K562 (cell line): ENCODE measurements at regions not wholly inside any gene's neighbourhood (a gene's known extent, or its start where the extent isn't known, plus 50 kb on each side); places are given as distances from the start of the nearest gene placed in this dataset.

Experiments used
- ASH1L ChIP-seq: fragments of 450-650 bp; IDR thresholded peaks from 2 replicates; pipeline ENCODE4 v1.6.1; 2018; ENCODE audit warnings: borderline replicate concordance, mild to moderate bottlenecking, low read depth; ENCODE audit not compliant: partially characterized antibody
- CBFB ChIP-seq: sonication (generic); formaldehyde crosslinking; IDR thresholded peaks from 2 replicates; pipeline ENCODE4 v1.4.0; 2020; ENCODE audit warnings: mild to moderate bottlenecking, missing genetic modification reagents
- DNMT1 ChIP-seq: fragments of 450-650 bp; IDR thresholded peaks from 2 replicates; pipeline ENCODE4 v1.6.1; 2016; ENCODE audit warnings: antibody characterized with exemption, mild to moderate bottlenecking
- FOS ChIP-seq: IDR thresholded peaks from 3 replicates; pipeline ENCODE4 v1.6.1; 2011; ENCODE audit not compliant: insufficient read length; ENCODE audit errors: extremely low read depth
- L3MBTL2 ChIP-seq: fragments of 450-650 bp; IDR thresholded peaks from 2 replicates; pipeline ENCODE4 v1.6.1; 2016; ENCODE audit warnings: mild to moderate bottlenecking, moderate library complexity
- NBN ChIP-seq: fragments of 450-650 bp; IDR thresholded peaks from 2 replicates; pipeline ENCODE4 v1.6.1; 2016; ENCODE audit warnings: low read depth, mild to moderate bottlenecking
- POLR2AphosphoS5 ChIP-seq: IDR thresholded peaks from 2 replicates; pipeline ENCODE4 v1.6.1; 2011; ENCODE audit warnings: mild to moderate bottlenecking, low read depth, low read length, moderate library complexity; ENCODE audit not compliant: control insufficient read depth, insufficient read depth
- SIN3A ChIP-seq, 2 experiments: fragments of 150-350 bp in 1 of 2; IDR thresholded peaks; 2 replicates each; pipeline ENCODE4 v1.6.1; 2011 to 2016; ENCODE audit warnings: borderline replicate concordance in 2 of 2, low read depth in 2 of 2, low read length in 2 of 2, mild to moderate bottlenecking in 2 of 2, moderate library complexity in 2 of 2; ENCODE audit not compliant: control insufficient read depth in 1 of 2
- SOX6 ChIP-seq: fragments of 450-650 bp; IDR thresholded peaks from 2 replicates; pipeline ENCODE4 v1.6.1; 2014; ENCODE audit warnings: mild to moderate bottlenecking
- SRSF1 ChIP-seq: fragments of 200-400 bp; formaldehyde crosslinking; IDR thresholded peaks from 2 replicates; pipeline ENCODE4 v1.6.1; 2017; ENCODE audit warnings: mild to moderate bottlenecking, low read depth, low read length, moderate library complexity
- TBL1XR1 ChIP-seq, 2 experiments: IDR thresholded peaks; 2 replicates each; pipeline ENCODE4 v1.6.1; 2012; ENCODE audit warnings: improper control_type of control experiment in 2 of 2, low read length in 2 of 2, mild to moderate bottlenecking in 1 of 2
- ZBTB1 ChIP-seq: sonication (generic); formaldehyde crosslinking; IDR thresholded peaks from 2 replicates; pipeline ENCODE4 v1.8.1; 2023; ENCODE audit warnings: missing genetic modification reagents, low read depth, mild to moderate bottlenecking, borderline replicate concordance
- ZFX ChIP-seq: sonication (generic); formaldehyde crosslinking; IDR thresholded peaks from 2 replicates; pipeline ENCODE4 v1.8.0; 2022; ENCODE audit warnings: mild to moderate bottlenecking, missing genetic modification reagents, moderate library complexity
- ZNF133 ChIP-seq: fragments of 250-450 bp; sonication (Bioruptor Pico); IDR thresholded peaks from 2 replicates; pipeline ENCODE4 v1.4.0; 2020; ENCODE audit warnings: mild to moderate bottlenecking
- ZNF197 ChIP-seq: fragments of 200-800 bp; sonication (Bioruptor generic); IDR thresholded peaks from 2 replicates; pipeline ENCODE4 v1.6.1; 2016; ENCODE audit warnings: low read depth, missing genetic modification characterization, missing compliant biosample characterization
- ZSCAN29 ChIP-seq: fragments of 450-650 bp; IDR thresholded peaks from 2 replicates; pipeline ENCODE4 v1.6.1; 2017
- TF ChIP-seq, protein P1 (sequence below): fragments of 200-800 bp; sonication (Bioruptor generic); IDR thresholded peaks from 2 replicates; pipeline ENCODE4 v1.6.1; 2017; ENCODE audit warnings: missing genetic modification characterization, missing compliant biosample characterization
- TF ChIP-seq, protein P2 (sequence below): sonication (generic); formaldehyde crosslinking; IDR thresholded peaks from 2 replicates; pipeline ENCODE4 v1.8.1; 2023; ENCODE audit warnings: mild to moderate bottlenecking, missing genetic modification reagents, moderate library complexity
- TF ChIP-seq, protein P3 (sequence below): IDR thresholded peaks from 3 replicates; pipeline ENCODE4 v1.6.1; 2011; ENCODE audit warnings: borderline replicate concordance, mild to moderate bottlenecking, moderate library complexity; ENCODE audit not compliant: insufficient read length; ENCODE audit errors: extremely low read depth
- TF ChIP-seq, protein P4 (sequence below): fragments of 250-450 bp; sonication (Bioruptor Pico); IDR thresholded peaks from 2 replicates; pipeline ENCODE4 v1.5.1; 2021; ENCODE audit warnings: mild to moderate bottlenecking

DNA sequence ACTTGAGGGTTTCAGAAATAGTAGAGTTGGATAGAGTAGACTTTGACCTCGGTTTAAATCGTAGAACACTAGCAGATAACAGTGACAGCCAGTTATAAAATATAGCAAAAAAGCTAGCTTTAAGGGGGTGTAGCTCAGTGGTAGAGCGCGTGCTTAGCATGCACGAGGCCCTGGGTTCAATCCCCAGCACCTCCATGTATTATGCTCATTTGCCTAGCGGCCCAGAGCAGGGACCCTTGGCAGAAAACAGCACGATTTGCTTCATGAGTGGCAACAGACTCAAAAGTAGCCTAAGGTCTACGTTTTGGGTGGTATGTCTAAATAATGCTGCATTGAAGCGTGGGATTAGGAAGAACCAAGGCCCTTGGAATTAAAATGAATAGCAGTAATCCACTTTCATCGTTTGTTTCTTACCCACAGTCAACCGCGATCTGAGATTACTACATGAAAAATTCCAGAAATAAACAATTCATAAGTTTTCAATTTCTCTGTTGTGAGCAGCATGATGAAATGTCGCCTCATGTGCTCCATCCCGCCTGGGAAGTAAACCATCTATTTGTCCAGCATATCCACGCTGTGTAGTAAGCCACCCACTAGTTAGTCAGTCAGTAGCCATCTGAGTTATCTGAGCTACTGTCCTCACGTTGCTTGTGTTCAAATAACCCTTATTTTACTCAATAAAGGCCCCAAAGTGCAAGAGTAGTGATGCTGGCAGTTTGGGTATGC lies 184.9 kb downstream of the GPX5 start (continued):
- TF ChIP-seq SIN3A (IDR thresholded peaks at IDR 0.05; ENCODE audit: borderline replicate concordance in 2 of 2, control insufficient read depth in 1 of 2, low read depth in 2 of 2, low read length in 2 of 2) (peak in 1 of 2 experiments; percentile 75; a peak in 2 of 4 replicates), ZFX (CRISPR knock-in tag) (no peak; the same call in 1 of the 2 replicates), FOS (no peak), ZNF133 (CRISPR knock-in tag) (no peak), L3MBTL2 (peak; percentile 98), DNMT1 (no peak), SRSF1 (no peak), NBN (peak; percentile 94), ZBTB1 (CRISPR knock-in tag) (no peak), TBL1XR1 (IDR thresholded peaks at IDR 0.05; ENCODE audit: low read length in 2 of 2) (peak in 1 of 2 experiments; percentile 85; a peak in 2 of 4 replicates), ZNF197 (CRISPR knock-in tag) (0 out of 2 replicates have a peak, but pooled peaks have one; percentile 33), CBFB (no peak), ZSCAN29 (peak; percentile 73; the same call in 1 of the 2 replicates), POLR2AphosphoS5 (no peak), SOX6 (peak; percentile 73), ASH1L (no peak)
- TF ChIP-seq, protein P1, sequence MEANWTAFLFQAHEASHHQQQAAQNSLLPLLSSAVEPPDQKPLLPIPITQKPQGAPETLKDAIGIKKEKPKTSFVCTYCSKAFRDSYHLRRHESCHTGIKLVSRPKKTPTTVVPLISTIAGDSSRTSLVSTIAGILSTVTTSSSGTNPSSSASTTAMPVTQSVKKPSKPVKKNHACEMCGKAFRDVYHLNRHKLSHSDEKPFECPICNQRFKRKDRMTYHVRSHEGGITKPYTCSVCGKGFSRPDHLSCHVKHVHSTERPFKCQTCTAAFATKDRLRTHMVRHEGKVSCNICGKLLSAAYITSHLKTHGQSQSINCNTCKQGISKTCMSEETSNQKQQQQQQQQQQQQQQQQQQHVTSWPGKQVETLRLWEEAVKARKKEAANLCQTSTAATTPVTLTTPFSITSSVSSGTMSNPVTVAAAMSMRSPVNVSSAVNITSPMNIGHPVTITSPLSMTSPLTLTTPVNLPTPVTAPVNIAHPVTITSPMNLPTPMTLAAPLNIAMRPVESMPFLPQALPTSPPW (CRISPR knock-in tag) = peak; percentile 63
- TF ChIP-seq, protein P2, sequence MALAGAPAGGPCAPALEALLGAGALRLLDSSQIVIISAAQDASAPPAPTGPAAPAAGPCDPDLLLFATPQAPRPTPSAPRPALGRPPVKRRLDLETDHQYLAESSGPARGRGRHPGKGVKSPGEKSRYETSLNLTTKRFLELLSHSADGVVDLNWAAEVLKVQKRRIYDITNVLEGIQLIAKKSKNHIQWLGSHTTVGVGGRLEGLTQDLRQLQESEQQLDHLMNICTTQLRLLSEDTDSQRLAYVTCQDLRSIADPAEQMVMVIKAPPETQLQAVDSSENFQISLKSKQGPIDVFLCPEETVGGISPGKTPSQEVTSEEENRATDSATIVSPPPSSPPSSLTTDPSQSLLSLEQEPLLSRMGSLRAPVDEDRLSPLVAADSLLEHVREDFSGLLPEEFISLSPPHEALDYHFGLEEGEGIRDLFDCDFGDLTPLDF (CRISPR knock-in tag) = no peak
- TF ChIP-seq, protein P3, sequence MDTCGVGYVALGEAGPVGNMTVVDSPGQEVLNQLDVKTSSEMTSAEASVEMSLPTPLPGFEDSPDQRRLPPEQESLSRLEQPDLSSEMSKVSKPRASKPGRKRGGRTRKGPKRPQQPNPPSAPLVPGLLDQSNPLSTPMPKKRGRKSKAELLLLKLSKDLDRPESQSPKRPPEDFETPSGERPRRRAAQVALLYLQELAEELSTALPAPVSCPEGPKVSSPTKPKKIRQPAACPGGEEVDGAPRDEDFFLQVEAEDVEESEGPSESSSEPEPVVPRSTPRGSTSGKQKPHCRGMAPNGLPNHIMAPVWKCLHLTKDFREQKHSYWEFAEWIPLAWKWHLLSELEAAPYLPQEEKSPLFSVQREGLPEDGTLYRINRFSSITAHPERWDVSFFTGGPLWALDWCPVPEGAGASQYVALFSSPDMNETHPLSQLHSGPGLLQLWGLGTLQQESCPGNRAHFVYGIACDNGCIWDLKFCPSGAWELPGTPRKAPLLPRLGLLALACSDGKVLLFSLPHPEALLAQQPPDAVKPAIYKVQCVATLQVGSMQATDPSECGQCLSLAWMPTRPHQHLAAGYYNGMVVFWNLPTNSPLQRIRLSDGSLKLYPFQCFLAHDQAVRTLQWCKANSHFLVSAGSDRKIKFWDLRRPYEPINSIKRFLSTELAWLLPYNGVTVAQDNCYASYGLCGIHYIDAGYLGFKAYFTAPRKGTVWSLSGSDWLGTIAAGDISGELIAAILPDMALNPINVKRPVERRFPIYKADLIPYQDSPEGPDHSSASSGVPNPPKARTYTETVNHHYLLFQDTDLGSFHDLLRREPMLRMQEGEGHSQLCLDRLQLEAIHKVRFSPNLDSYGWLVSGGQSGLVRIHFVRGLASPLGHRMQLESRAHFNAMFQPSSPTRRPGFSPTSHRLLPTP = peak; percentile 98
- TF ChIP-seq, protein P4, sequence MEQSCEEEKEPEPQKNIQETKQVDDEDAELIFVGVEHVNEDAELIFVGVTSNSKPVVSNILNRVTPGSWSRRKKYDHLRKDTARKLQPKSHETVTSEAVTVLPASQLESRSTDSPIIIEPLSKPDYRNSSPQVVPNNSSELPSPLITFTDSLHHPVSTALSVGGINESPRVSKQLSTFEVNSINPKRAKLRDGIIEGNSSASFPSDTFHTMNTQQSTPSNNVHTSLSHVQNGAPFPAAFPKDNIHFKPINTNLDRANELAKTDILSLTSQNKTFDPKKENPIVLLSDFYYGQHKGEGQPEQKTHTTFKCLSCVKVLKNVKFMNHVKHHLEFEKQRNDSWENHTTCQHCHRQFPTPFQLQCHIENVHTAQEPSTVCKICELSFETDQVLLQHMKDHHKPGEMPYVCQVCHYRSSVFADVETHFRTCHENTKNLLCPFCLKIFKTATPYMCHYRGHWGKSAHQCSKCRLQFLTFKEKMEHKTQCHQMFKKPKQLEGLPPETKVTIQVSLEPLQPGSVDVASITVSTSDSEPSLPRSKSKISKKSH (CRISPR knock-in tag) = no peak
